HCT116 (cell line): ENCODE measurements at regions not wholly inside any gene's neighbourhood (a gene's known extent, or its start where the extent isn't known, plus 50 kb on each side); places are given as distances from the start of the nearest gene placed in this dataset.

Source experiments
- ELF1 ChIP-seq: IDR thresholded peaks from 2 replicates; pipeline ENCODE4 v1.6.1; 2012; ENCODE audit warnings: low read depth, borderline replicate concordance
- MAX ChIP-seq: IDR thresholded peaks from 2 replicates; pipeline ENCODE4 v1.6.1; 2012
- POLR2A ChIP-seq: IDR thresholded peaks from 2 replicates; pipeline ENCODE4 v1.7.0; 2011; ENCODE audit warnings: borderline replicate concordance; ENCODE audit not compliant: insufficient read depth, insufficient read length; ENCODE audit errors: extremely low read depth
- SIN3A ChIP-seq: IDR thresholded peaks from 2 replicates; pipeline ENCODE4 v1.6.1; 2012; ENCODE audit warnings: low read depth
- SP1 ChIP-seq: IDR thresholded peaks from 2 replicates; pipeline ENCODE4 v1.6.1; 2012; ENCODE audit warnings: low read depth
- TCF7L2 ChIP-seq: IDR thresholded peaks from 2 replicates; pipeline ENCODE4 v1.7.0; 2011; ENCODE audit warnings: borderline replicate concordance, inconsistent platforms; ENCODE audit not compliant: insufficient read depth, insufficient read length; ENCODE audit errors: extremely low read depth

DNA sequence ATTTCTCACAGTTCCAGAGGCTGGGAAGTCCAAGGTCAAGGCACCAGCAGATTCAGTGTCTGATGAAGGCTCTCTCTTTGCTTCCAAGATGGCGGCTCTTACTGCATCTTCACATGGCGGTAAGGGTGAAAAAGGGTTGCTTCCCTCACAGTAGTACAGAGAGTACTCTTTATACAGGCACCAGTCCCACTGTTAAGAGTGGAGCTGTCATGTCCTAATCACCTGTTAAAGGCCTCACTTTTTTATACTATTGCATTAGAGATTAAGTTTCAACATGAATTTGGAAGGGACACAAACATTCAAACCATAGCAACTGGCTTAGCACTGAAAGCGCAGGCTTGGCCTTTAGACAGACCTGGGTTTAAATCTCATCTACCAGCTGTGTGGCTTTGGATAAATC is 50.0 kb upstream of the TCL1A start:
- TF ChIP-seq SP1, result no peak
- TF ChIP-seq ELF1, result no peak
- no peak for TF ChIP-seq POLR2A
- TF ChIP-seq SIN3A, result no peak
- TF ChIP-seq TCF7L2, result no peak
- TF ChIP-seq MAX, result no peak
